GM19372 (cell line): ENCODE measurements at regions not wholly inside any gene's neighbourhood (a gene's known extent, or its start where the extent isn't known, plus 50 kb on each side); places are given as distances from the start of the nearest gene placed in this dataset.

Experiments used
- ATAC-seq: cut with Tn5 transposase; IDR thresholded peaks from one replicate; pipeline ENCODE4 v1.9.1; 2021; ENCODE audit warnings: mild to moderate bottlenecking, low read depth, moderate library complexity; ENCODE audit not compliant: unreplicated experiment

DNA sequence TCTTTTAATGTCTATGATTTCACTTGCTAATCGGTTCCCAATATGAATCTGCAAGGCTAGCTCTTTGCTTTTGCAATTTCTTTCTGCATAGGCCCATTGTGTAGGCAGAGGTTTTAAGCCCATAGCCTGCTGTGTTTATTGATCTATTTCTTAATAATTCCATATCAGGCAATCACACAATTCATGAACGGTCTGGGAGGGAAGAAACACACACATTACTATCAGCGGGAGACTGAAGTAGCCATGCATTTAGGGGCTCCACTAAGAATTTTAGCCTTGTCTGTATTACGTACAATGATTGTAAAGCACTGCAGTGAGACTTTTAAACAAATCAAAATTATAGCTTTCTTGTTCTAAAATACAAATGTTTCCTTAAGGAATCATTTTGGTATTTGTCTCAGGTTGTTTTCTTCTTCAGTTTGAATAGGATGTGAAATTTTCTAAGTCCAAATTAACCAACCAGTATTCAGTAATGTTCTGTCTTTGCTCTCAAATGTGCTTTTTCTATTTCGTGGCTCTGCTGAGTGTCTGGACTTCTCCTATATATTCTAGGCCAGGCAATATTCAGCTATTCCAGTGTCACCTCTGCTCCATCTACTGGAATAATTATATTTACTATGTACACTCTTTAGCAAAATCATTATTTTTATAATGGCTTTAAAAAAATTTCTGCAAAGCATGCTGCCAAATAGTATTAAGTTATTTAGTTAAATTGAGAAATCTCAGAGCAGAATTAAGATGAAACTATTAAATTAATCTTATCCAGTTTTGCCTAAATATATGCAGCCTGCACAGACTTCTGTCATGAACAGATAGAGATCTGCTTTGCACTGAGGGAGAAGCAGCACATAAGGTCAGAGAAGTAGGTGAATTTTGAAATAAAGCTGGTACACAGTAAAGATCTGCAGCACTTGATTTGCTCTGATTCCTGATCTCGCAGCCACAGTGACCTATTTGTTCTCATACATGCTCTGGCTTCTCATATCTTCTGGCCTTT, 103.0 kb upstream of the NAALADL2 start:
- ATAC-seq, result no peak

DNA sequence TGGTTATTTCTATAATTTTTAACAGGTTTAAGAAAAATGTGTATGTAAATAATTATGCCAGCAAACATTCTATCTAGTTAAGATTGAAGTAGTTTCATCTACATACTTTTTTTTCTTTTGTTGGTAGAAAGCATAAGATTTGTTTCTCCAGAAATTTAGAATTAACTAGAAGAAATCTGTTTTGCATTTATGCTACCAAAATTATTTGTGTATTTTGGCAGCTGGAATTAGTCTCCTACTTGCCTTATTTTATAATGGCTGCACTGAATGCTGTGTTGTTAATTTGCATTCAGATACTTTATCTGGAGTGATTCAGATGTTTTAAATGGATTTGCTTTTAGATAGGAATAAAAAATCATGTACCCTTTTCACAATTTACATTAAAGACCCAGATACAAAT, 100.2 kb upstream of the NAALADL2 start:
- ATAC-seq, result no peak

DNA sequence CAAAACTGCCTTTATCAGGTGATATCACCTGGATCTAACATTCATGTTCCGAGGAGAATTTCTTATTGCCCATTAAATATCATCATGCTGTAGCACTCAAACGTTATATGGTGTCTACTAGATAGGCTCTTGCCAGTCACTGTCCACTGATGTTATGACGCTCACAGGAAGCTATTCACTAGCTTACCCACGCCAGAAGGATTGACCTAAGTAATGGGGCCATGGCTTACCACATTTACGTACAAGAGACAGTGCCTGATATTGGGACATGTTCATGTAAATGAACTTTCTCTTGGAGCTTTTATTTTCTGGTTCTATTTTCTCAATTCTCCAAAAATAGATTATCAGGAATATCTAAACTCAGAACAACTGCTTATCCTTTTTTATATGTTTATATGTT, 91.7 kb upstream of the NAALADL2 start:
- no peak for ATAC-seq

DNA sequence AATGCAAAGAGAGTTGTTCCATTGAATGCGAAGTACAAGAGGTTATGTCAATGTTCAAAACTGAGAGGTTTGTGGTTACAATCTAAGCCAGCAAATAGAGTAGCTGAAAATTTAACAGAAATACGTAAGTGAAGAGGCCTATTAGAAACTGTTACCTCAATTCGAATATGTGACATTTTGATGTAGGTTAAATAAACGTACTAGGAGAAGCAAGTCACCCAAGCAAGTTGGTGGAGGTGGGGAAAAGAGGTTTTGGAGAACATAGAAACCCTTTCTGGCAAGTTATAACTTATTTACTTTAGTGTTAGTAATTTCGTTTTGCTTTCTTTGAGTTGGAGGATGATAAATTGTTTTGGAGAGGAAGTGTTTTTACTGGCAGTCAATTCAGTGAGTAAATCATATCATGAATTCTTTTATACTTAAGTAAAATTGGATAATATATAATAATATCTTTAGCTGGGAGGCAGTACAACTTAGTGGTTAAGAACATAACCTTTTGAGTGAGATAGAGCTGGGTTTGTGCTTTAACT, 91.2 kb upstream of the NAALADL2 start:
- no peak for ATAC-seq

DNA sequence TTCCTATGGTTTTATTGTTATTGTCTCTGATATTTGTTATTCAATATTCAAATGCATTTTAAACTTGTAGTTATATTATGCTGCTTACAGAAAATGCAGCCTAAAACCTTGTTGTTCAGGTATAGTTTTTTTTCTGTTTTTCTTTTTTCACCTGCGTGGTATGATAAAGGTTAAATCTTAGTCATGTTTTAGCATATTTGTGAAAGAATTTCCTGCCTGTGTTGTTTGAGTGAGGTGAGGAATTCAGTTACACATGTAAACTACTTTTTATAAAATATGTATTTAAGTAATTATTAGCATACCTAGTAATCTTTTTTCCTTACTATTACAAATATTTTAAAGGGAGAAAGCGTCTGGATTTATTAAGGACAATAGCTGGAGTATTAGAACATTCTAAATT, 90.0 kb upstream of the NAALADL2 start:
- no peak for ATAC-seq

DNA sequence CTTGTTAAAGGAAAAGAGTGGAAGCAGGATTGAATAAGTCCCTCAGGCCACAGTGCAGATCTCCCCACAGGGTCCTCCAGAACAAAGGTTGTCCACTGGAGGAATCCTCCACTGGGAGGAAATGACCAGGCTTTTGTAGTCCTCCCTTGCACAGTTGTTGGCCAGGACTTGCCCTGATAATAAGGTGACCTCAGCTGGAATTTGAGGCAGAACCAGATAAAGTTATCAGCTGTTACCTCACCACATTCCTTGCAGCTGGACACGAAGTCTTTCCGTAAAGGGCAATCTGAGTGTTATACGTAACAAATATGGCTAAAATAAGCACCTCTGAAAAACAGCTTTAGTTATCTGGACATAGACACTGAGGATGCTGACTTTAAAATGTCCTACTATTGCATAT, 83.5 kb upstream of the NAALADL2 start:
- ATAC-seq, result no peak

DNA sequence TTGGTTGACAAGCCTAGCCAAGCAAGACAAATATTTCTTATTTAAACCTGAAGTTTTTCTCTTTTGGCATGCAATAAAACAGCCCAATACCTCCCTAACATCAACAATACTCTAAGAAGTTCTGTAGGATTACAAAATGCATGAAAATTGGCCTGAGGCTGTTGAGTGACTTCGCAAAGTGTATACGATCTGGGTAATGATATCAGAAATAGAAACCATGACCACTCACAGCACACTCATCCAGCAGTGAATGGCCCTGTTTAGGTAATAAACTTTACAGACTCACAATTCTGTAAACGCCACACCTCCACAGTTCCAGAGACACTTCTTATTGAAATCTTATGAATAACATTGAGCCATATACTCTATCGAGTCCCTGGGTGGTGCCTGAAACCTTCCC, 83.0 kb upstream of the NAALADL2 start:
- no peak for ATAC-seq

DNA sequence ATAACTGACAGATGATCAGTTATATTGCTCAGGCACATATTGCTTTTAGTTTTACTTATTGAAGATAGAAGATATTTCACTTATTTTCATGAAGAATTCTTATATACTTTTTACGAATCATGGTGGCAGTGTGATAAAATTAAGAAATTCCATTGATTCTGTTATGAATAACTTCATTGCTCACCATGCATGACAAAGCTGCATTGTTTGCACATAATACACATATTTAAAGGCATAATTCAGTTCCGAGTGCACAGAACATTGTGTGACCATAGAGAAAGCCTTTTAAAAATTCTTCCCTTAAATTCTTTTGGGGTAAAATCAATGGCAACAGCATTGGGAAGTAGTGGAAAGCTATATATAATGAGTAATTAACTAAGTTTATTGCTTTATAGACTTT, 82.5 kb upstream of the NAALADL2 start:
- no peak for ATAC-seq

DNA sequence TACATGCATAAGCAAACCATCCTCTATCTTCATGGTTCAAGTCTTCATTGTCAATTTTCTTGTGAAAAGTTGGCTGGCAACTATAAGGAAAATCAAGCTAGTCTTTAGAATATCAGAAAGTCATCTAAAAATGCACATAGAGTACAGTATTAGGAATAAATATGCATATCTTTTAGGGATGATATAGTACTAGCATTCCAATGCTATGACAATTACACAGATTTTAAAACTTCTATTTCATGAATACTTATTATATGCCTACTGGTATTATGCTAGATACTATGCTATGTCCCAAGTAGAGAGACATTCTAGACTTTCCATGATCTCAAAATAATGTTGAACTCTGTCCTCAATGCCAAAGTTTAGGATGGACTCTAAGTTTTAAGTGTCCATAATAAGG, 81.3 kb upstream of the NAALADL2 start:
- ATAC-seq, result no peak

DNA sequence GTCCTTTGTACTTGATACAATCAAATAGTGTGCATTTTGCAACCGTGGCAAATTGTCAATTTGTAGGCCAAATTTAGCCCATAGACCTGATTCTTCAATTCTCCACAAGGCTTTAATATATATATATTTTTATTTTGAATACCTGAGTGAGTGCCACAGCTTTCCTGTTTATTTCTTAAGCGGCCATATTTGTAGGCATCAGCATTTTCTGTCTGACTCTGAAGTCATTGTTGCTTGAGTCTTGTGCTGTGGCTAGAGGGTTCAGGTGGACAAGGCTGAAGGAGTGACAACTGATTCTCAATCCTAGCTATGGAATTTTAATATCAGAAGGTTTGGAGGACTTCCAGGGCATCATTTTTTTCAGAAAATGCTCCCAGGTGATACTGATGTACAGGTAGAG, 75.6 kb upstream of the NAALADL2 start:
- ATAC-seq, result no peak

DNA sequence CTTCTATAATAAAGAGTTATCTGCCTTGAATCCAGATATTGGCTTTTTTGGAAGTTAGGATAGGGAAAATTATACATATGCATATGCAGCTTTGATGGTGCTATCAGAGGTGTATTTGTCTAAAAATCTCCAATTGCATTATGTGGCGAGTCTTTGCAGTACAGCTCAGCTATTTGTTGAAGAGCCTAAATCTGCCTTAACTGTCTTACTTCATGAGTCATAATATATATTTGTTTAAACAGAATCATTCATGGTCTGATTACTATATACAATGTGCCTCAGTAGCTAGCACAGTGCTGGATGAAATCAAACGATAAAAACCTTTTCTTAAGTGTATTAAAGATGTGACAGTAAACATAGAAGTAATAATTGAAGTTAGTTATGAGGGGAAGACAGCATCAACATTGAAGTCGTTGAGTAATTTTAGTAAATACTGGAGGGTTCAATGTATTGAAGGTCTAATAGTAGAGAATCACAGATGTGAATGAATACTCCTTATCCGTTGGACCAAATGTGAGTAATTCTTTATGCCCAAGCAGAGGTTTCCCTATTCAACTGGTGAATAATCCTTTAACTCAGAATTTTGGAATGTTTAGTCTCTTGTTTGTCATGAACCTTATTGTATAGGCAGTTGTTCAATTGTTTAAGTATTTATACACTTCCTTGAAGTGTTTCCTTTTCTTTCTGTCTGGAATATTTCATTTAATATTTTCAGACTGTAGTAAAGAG, 74.8 kb upstream of the NAALADL2 start:
- ATAC-seq, result no peak

DNA sequence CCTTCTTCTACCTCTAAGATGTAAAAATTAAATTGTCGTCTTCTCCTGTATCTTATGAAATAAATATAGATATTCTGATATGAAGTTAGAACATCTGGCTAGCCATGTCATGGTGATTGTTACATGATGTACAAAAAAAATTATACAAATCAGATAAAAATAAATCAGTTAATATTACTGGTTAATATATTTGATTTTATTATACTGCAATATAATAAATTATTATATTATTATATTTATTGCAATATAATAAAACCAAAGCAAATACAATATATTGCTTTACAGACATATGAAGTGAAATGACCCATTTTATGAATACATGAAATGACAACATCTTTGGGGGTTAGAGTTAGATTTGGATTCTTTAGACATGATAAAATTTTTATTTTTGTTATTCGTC, 72.3 kb upstream of the NAALADL2 start:
- no peak for ATAC-seq

DNA sequence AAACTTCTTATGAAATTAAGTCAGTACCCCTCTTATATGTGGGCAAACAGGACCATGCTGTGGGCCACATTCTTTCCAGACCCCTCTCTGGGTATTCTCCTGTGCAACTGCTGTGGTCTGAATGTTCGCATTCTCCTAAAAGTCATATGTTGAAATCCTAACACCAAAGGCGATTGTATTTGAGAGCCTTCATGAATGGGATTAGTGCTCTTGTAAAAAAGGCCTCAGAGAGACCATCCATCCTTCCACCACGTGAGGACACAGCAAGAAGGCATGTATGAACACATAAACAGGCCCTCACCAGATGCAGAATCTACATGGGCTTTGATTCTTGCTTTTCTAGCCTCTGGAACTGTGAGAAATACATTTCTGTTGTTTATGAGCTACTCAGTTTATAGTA, 68.0 kb upstream of the NAALADL2 start:
- ATAC-seq, result no peak

DNA sequence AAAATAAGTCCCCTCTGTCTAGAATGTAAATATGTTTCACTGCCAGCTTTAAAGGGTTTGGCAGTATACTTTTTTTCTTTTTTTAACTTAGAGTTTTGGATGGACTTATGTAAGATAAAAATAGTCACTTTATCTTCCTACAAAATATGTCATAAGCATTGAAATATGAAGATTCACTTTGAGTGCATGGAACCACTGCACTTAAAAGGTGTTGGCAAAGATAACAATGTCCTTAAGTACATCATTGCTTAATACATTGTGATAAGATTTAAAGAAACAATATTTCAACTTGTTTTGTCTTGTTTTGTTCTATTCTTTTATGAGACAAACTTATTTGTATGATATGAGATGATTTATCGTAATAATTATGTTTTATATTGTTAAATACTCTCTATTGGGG, 66.3 kb upstream of the NAALADL2 start:
- ATAC-seq, result no peak
